Esophagus muscularis mucosa (tissue), 4 donors: ENCODE measurements at regions not wholly inside any gene's neighbourhood (a gene's known extent, or its start where the extent isn't known, plus 50 kb on each side); places are given as distances from the start of the nearest gene placed in this dataset.

Experiments used
- DNase-seq: peaks from one replicate; pipeline ENCODE4 v3.0.0-alpha.2; 2017; ENCODE audit errors: extremely low spot score
- H3K27ac ChIP-seq, 4 donors: fragments of 200-600 bp; sonication (generic); replicated peaks in 1 of 4; 1 replicate in 3 of 4; 2 replicates in 1 of 4; pipeline ENCODE4 v1.5.1; 2016 to 2019; ENCODE audit warnings: mild to moderate bottlenecking in 1 of 4
- H3K27me3 ChIP-seq, 4 donors: fragments of 200-600 bp; sonication (generic); one replicate each; pipeline versions ENCODE4 v1.5.1 to v1.6.0; 2016 to 2019
- H3K36me3 ChIP-seq, 4 donors: fragments of 200-600 bp; sonication (generic); one replicate each; pipeline ENCODE4 v1.5.1; 2016 to 2019
- H3K4me1 ChIP-seq, 4 donors: fragments of 200-600 bp; sonication (generic); one replicate each; pipeline ENCODE4 v1.5.1; 2016 to 2019
- H3K4me3 ChIP-seq, 4 donors: fragments of 200-600 bp; sonication (generic); 1 replicate in 2 of 4; 2 replicates in 2 of 4; pipeline ENCODE4 v1.5.1; 2016 to 2019; ENCODE audit warnings: mild to moderate bottlenecking in 4 of 4, moderate library complexity in 1 of 4
- H3K9me3 ChIP-seq, 4 donors: fragments of 200-600 bp; sonication (generic); 1 replicate in 3 of 4; 2 replicates in 1 of 4; pipeline ENCODE4 v1.5.1; 2016 to 2019
- CTCF ChIP-seq, 3 experiments: fragments of 200-600 bp in 2 of 3; fragments of 450-650 bp in 1 of 3; sonication (generic) in 2 of 3; IDR thresholded peaks; one replicate each; pipeline ENCODE4 v1.5.1; 2017 to 2019; ENCODE audit warnings: antibody characterized with exemption in 3 of 3, mild to moderate bottlenecking in 2 of 3, moderate library complexity in 1 of 3
- EP300 ChIP-seq: sonication (generic); formaldehyde crosslinking; IDR thresholded peaks from one replicate; pipeline ENCODE4 v1.6.1; 2017; ENCODE audit warnings: antibody characterized with exemption
- POLR2A ChIP-seq: fragments of 450-650 bp; IDR thresholded peaks from one replicate; pipeline ENCODE4 v1.6.1; 2017; ENCODE audit warnings: antibody characterized with exemption, moderate library complexity, mild to moderate bottlenecking, low read depth
- POLR2AphosphoS5 ChIP-seq, 2 donors: sonication (generic); formaldehyde crosslinking; IDR thresholded peaks; one replicate each; pipeline ENCODE4 v1.6.1; 2017; ENCODE audit warnings: antibody characterized with exemption in 2 of 2
- WGBS: methylation state at CpG from one replicate; pipeline ENCODE4 v1.1.5; 2018; 5-methylcytosine and 5-hydroxymethylcytosine counted together
- intact Hi-C: fragments of 100-400 bp; cut with DNase I; formaldehyde crosslinking; loops from one replicate; pipeline ENCODE4 v1.15.1; 2023

DNA sequence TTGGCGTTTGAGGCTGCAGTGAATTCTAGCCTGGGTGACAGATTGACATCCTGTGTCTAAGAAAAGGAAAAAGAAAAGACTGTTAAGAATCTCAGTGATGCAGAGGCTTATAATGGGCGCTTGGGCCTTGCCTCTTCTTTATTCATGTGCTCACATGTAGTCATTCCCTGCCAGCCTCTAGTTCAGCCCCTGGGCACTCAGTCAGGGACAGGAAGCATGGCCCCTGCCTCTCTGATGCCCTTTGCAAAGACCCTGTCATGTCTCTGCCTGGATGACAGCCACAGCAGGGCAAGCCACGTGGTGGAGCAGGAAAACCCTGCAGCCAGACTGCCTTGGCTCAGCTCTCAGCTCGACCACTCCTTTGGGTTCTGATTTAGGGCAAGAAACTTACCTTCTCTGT, 368.9 kb downstream of the RPS24 start:
- Histone ChIP-seq H3K9me3 (no peaks in the 10 kb centered on the region), H3K4me3 (no peak overlapping the region), H3K4me1 (peaks cover 24 to 33% (median 31%) of the 10 kb centered on the region in 4 donors), H3K27me3 (no peaks in the 10 kb centered on the region), H3K36me3 (no peaks in the 10 kb centered on the region), H3K27ac (no peak overlapping the region)
- intact Hi-C loops: no loop called here
- no peak for DNase-seq
- WGBS: 57% methylated on average over 4 of the region's 4 CpGs
- TF ChIP-seq EP300 (no peak), CTCF (IDR thresholded peaks at IDR 0.05) (no peak), POLR2AphosphoS5 (IDR thresholded peaks at IDR 0.05) (no peak), POLR2A (no peak)

DNA sequence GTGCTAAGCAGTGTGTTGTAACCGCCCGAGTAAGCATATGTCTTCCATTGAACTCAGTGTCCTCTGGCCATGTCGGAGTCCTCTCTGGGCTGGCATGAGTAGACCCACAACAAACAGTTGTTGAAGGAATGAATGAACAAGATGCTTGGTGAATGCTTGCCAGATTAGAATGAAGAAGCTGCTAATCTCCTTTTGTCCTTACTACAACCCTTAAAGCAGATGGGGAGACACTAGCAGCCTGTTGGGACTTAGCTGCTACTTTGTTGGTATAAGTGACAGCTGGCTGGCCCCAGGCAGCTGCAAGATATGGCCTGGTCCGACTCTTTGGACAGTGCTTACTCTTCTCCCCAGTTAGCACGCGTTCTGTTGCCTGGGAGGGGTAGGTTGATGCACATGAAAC, 370.1 kb downstream of the RPS24 start:
- intact Hi-C loops: no loop called here
- WGBS: 95% methylated on average over 6 of the region's 6 CpGs
- H3K27ac ChIP-seq: no peak overlapping the region

GRCh38 chr10:78404296-78404695, 370.6 kb downstream of the RPS24 start:
- Histone ChIP-seq H3K27ac (no peak overlapping the region), H3K36me3 (no peaks in the 10 kb centered on the region), H3K27me3 (no peaks in the 10 kb centered on the region), H3K4me1 (peaks cover 36 to 50% (median 48%) of the 10 kb centered on the region in 4 donors), H3K4me3 (no peak overlapping the region), H3K9me3 (no peaks in the 10 kb centered on the region)
- TF ChIP-seq EP300 (no peak), CTCF (IDR thresholded peaks at IDR 0.05) (no peak)
- intact Hi-C loops: no loop called here
- DNase-seq: no peak
- 86% methylated on average over 2 of the region's 5 CpGs for WGBS

More for the DNA sequence above, 370.1 kb downstream of the RPS24 start:
- Histone ChIP-seq H3K9me3 (no peaks in the 10 kb centered on the region), H3K4me3 (no peak overlapping the region), H3K27me3 (no peaks in the 10 kb centered on the region), H3K4me1 (peaks cover 36 to 45% (median 43%) of the 10 kb centered on the region in 4 donors), H3K36me3 (no peaks in the 10 kb centered on the region)
- no peak for TF ChIP-seq EP300
- TF ChIP-seq POLR2AphosphoS5 (IDR thresholded peaks at IDR 0.05): no peak
- no peak for TF ChIP-seq CTCF (IDR thresholded peaks at IDR 0.05)
- no peak for TF ChIP-seq POLR2A
- DNase-seq: no peak

GRCh38 chr10:78405231-78405630, 371.6 kb downstream of the RPS24 start:
- H3K9me3 ChIP-seq: no peaks in the 10 kb centered on the region
- intact Hi-C loops: no loop called here
- peaks cover 36 to 50% (median 49%) of the 10 kb centered on the region in 4 donors for H3K4me1 ChIP-seq
- H3K4me3 ChIP-seq: no peak overlapping the region
- whole genome bisulfite sequencing: 90% methylated on average over 5 of the region's 5 CpGs
- H3K27ac ChIP-seq: no peak overlapping the region
- H3K36me3 ChIP-seq: no peaks in the 10 kb centered on the region
- TF ChIP-seq EP300 (no peak), POLR2A (no peak), POLR2AphosphoS5 (IDR thresholded peaks at IDR 0.05) (no peak), CTCF (IDR thresholded peaks at IDR 0.05) (no peak)
- H3K27me3 ChIP-seq: no peaks in the 10 kb centered on the region
- DNase-seq: no peak

GRCh38 chr10:78405736-78406135, 372.1 kb downstream of the RPS24 start:
- H3K4me3 ChIP-seq: no peak overlapping the region
- TF ChIP-seq POLR2A (no peak), EP300 (no peak), POLR2AphosphoS5 (IDR thresholded peaks at IDR 0.05) (no peak), CTCF (IDR thresholded peaks at IDR 0.05) (no peak)
- no peak for DNase-seq
- no peaks in the 10 kb centered on the region for H3K9me3 ChIP-seq
- H3K36me3 ChIP-seq: no peaks in the 10 kb centered on the region
- intact Hi-C loops: no loop called here
- no peak overlapping the region for H3K27ac ChIP-seq
- WGBS: 88% methylated on average over 6 of the region's 6 CpGs
- no peaks in the 10 kb centered on the region for H3K27me3 ChIP-seq
- peaks cover 36 to 50% (median 49%) of the 10 kb centered on the region in 4 donors for H3K4me1 ChIP-seq
